Fibroblast of pulmonary artery (primary cell): ENCODE measurements at regions not wholly inside any gene's neighbourhood (a gene's known extent, or its start where the extent isn't known, plus 50 kb on each side); places are given as distances from the start of the nearest gene placed in this dataset.

ENCODE experiments used
- DNase-seq: peaks from one replicate; pipeline ENCODE4 v3.0.0-alpha.2; 2010; ENCODE audit warnings: low read depth
- H3K4me3 ChIP-seq: replicated peaks from 2 replicates; pipeline ENCODE4 v1.5.1; 2011; ENCODE audit warnings: low read depth, mild to moderate bottlenecking, control low read depth, low read length, moderate library complexity
- TF ChIP-seq, protein P1 (sequence below): IDR thresholded peaks from 2 replicates; pipeline ENCODE4 v1.5.1; 2011; ENCODE audit warnings: mild to moderate bottlenecking, control low read depth, low read length, inconsistent platforms; ENCODE audit errors: missing control alignments

- DNase-seq, result no peak
- TF ChIP-seq, protein P1, sequence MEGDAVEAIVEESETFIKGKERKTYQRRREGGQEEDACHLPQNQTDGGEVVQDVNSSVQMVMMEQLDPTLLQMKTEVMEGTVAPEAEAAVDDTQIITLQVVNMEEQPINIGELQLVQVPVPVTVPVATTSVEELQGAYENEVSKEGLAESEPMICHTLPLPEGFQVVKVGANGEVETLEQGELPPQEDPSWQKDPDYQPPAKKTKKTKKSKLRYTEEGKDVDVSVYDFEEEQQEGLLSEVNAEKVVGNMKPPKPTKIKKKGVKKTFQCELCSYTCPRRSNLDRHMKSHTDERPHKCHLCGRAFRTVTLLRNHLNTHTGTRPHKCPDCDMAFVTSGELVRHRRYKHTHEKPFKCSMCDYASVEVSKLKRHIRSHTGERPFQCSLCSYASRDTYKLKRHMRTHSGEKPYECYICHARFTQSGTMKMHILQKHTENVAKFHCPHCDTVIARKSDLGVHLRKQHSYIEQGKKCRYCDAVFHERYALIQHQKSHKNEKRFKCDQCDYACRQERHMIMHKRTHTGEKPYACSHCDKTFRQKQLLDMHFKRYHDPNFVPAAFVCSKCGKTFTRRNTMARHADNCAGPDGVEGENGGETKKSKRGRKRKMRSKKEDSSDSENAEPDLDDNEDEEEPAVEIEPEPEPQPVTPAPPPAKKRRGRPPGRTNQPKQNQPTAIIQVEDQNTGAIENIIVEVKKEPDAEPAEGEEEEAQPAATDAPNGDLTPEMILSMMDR, result no peak
- no peak overlapping the region for H3K4me3 ChIP-seq
These were observed 72.4 kb downstream of the MYCN start for GRCh38 chr2:16012626-16013358.

DNA sequence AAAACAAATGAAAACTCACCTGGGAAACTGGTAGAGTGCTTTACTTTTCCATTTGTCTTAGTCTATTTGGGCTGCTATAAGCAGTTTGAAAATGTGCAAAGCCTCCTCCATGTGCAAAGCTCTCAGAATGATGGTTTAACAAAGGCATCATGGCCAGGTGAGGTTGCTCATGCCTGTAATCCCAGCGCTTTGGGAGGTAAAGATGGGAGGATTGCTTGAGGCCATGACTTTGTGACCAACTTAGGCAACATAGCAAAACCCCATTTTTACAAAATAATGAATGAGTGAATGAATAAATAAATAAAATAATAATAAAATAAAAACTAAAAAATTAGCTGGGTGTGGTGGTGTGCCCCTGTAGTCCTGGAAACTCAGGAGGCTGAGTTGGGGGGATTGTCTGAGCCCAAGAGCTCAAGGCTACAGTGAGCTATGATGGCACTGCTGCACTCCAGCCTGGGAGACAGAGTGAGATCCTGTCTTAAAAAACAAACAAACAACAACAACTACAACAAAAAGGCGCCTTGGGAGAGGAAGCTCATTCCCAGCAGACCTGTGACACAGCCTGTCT, 71.8 kb downstream of the MYCN start:
- TF ChIP-seq, protein P1, result no peak
- H3K4me3 ChIP-seq, result no peak overlapping the region
- DNase-seq, result no peak

GRCh38 chr2:16011621-16011960, 71.2 kb downstream of the MYCN start:
- no peak for DNase-seq
- H3K4me3 ChIP-seq, result no peak overlapping the region
- TF ChIP-seq, protein P1, result no peak

GRCh38 chr2:16010951-16011620, 70.7 kb downstream of the MYCN start:
- TF ChIP-seq, protein P1, result no peak
- no peak for DNase-seq
- no peak overlapping the region for H3K4me3 ChIP-seq

DNA sequence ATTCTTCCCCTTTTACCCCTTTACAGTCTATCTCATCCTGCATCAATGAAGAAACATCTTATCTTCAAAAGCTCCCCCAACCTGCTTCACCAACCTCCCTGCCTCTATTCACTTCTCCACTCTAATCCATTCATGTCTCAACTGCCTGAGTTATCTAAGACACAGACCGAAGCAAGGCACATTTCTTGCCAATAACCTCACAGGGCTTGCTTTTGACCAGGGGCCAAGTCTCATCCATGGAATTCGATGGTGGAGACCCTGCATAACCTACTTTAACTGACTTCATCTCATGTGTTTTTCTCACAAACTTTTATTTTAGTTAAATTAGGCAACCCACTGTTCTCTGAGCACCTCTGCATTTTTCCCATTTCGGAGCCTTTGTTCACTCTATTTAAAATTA, 69.7 kb downstream of the MYCN start:
- H3K4me3 ChIP-seq, result no peak overlapping the region
- no peak for DNase-seq
- TF ChIP-seq, protein P1, result no peak

DNA sequence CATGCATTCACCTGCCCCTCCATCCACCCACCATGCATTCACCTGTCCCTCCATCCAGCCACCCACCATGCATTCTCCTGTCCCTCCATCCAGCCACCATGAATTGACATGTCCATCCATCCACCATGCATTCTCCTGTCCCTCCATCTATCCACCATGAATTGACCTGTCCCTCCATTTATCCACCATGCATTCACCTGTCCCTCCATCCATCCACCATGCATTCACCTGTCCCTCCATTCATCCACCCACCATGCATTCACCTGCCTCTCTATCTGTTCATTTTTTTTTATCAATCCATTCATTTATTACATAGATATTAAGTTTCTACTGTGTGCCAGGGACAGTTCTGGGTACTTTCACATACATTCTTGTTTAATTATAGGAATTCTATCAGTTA, 69.2 kb downstream of the MYCN start:
- no peak overlapping the region for H3K4me3 ChIP-seq
- DNase-seq, result no peak
- TF ChIP-seq, protein P1, result no peak
